GM19324 (cell line): ENCODE measurements at regions not wholly inside any gene's neighbourhood (a gene's known extent, or its start where the extent isn't known, plus 50 kb on each side); places are given as distances from the start of the nearest gene placed in this dataset.
"Not testable (repeated sequence)": the region's sequence is repeated elsewhere in the genome, so short reads cannot be mapped to it uniquely, and the experiment has no call there.

Experiments used
- ATAC-seq: cut with Tn5 transposase; IDR thresholded peaks from one replicate; pipeline ENCODE4 v1.9.1; 2021; ENCODE audit warnings: mild to moderate bottlenecking, moderate library complexity; ENCODE audit not compliant: unreplicated experiment, low FRiP score

DNA sequence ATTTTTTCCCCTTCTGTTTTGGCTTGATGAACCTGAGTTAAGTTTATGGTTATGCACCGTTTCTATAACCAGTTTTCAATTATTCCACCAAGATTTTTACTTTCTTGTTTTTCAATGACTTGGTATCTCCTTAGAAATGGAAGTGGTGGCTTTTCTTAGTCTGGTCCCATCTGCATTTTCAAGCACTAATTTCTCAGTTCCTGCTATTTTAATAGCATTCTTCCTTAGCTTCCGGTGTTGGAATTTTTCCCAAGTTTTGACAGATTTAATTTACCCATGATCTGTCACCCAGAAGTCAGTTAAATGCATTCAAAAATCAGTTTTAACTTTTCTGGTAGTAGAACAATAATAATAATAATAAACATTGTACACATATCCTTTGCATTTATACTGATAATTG is 184.6 kb upstream of the OLFM3 start:
- ATAC-seq: no peak

DNA sequence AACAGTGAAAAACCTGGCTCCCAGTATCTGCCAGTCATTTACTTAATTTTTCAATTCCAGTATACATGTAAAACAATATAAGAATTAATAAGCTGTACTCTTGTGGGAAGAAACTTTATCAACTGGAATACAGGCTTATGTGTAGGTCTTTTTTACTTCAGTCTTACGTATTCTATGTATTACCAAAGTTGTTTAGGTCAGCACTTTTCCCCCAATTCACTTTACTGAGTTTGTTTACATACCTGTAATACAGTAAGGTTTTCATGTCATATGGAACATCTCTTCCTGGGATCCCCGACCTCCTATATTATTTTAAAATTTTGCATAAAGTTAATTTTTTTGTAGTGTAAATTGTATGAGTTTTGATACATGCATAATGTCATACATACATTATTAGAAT is 181.8 kb upstream of the OLFM3 start:
- ATAC-seq: no peak

DNA sequence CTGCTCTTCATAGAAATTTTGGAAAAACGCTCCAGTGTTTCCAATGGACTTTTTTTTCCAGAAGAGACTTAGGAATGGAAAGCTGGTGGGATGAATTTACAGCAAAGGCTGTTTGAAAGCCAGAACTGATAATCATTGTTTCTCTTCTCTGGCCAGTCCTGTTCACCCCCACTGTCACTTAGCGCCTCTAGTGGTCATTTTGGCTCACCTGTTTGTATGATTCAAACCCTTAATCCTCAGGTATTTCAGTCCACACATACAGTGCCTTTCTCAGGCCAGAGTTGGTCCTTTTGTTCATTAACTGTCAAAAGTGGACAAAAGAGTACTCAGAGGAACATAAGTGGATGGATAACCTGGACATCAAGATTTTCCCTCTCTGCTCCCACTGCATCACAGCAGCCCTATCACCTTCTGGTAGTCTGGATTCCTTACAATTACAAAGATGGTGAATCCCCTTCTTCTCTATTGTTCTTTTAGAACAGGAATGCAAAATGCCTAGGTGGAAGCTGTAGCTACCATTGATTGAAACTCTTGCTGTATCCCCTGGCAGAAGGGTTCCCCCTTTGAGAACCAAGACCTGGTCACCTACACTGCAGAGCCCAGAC is 177.6 kb upstream of the OLFM3 start:
- peak; percentile 82 for ATAC-seq

DNA sequence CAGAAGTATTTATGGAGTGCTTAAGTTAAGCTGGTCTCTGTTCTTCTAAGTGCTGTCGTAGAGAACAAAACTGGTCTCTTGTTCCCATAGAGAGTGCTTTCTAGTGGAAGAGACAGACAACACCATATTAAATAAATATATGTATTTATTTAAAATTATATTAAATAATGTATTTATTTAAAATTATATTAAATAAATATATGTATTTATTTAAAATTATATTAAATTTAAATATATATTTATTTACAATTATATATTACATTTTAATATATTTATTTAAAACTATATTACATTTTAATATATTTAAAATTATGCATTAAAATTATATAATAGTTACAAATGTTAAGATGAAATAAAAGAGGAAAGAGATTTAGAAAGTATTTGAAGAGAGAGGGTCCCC is 175.5 kb upstream of the OLFM3 start:
- no peak for ATAC-seq

DNA sequence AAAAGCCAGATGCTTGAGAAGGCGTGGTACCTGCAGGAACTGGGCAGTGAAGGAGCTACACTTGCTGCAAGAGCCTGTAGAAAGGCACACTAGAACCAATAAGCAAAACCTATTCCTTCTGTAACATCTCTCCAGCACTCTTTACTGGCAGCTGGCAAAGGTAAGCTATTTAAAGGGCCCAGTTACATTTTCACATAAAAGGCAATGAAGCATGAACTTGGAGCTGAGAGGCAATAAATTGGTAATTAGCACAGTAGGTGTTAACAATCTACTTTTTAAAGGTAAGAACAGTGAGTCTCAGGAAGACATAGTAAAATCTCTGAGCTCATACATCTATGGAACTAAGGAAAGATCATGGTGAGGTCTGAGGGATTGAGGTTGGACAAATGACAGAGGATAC is 167.1 kb upstream of the OLFM3 start:
- ATAC-seq: no peak

DNA sequence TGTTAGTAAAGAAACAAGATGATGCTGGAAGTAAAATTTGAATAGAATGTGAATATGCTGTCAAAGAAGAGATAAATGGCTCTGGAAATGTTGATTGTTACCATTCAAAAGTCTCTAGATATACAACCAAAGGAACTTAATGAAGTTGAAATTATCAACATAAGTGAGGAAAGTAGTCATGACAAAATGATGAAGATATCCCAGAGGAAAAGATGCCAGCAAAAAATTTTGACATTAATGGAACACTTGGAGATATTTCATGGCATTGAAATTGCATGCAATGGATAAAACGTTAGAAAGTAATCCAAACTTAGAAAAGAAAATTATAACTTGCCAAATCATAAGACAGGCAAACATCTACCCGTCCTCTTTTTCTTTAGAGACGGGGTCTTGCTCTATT is 154.5 kb upstream of the OLFM3 start:
- ATAC-seq: no peak

GRCh38 chr1:102120910-102121309 is 124.2 kb upstream of the OLFM3 start:
- no peak for ATAC-seq

DNA sequence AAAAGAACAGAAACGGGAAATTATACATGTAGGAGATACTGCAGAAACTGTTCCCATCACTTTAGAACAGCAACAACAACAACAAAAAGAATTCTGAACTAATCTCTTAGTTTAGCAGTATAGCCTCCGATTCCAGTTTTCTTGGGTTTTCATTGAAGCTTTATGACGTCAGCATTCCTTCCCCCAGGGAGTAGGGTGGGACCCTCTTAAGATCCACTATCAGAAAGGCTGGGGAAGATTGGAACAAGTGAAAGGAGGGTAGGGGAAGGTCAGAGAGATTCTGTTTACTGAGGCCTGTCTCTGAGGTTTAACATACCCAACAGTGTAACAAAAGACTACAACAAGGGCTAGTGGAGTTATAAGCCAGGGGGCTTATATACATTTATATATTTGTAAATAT is 121.4 kb upstream of the OLFM3 start:
- no peak for ATAC-seq

GRCh38 chr1:102110586-102110985 is 113.9 kb upstream of the OLFM3 start:
- no peak for ATAC-seq

DNA sequence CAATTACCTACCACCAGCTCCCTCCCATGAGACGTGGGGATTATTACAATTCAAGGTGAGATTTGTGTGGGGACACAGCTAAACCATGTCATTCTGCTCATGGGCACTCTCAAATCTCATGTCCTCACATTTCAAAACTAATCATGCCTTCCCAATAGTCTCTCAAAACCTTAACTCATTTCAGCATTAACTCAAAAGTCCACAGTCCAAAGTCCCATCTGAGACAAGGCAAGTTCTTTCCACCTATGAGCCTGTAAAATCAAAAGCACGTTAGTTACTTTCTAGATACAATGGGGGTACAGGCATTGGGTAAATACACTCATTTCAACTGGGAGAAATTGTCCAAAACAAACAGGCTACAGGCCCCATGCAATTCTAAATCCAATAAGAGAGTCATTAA is 112.8 kb upstream of the OLFM3 start:
- ATAC-seq: not testable (repeated sequence)

GRCh38 chr1:102107441-102107840 is 110.7 kb upstream of the OLFM3 start:
- ATAC-seq: no peak

DNA sequence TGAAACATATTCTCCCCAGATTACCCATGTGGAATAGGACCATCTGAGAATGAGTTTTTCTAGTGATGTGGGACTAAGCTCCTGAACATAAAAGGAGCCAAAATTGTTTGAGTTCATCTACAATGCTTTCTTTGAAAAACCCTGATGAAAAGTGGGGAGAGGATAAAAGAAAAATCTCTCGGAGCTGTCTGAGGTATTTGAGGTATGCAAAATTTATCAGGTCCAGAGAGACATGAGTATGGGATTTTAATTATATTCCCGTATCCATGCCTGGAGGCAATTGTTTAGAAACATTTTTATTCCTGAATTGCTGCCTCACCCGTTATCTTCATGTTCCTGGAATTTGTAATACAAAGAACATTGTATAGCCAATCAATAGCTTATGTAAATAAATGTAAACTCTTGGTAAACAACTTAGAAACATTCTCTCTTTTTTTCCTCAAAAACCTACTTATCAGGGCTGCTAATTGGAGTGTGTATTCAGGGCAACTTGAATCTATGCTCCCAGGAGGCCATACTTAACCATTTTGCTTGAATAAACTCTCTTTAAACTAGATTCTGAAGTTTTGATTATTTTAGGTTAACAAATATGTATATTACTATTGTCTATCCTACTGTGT is 109.3 kb upstream of the OLFM3 start:
- no peak for ATAC-seq

DNA sequence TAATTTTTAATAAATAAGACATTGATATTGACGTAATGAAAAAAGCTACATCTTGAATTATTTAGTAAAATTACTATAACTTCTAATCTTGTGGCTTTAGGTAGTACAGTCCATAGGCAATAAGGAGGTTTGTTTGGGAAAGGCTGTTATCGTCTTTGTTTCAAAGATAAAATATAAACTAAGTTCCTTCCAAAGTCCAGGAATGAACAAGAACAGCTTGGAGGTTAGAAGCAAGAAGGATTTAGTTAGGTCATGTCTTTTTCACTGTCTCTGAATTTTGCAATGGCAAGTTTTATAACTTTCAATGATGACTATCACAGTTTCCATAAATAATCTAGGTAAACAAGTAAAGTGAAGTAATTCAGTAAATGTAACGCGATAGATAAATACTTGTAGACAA is 106.9 kb upstream of the OLFM3 start:
- ATAC-seq: no peak

- no peak for ATAC-seq
These were observed 105.6 kb upstream of the OLFM3 start for GRCh38 chr1:102102276-102102780.

GRCh38 chr1:102100666-102101065 is 103.9 kb upstream of the OLFM3 start:
- no peak for ATAC-seq

DNA sequence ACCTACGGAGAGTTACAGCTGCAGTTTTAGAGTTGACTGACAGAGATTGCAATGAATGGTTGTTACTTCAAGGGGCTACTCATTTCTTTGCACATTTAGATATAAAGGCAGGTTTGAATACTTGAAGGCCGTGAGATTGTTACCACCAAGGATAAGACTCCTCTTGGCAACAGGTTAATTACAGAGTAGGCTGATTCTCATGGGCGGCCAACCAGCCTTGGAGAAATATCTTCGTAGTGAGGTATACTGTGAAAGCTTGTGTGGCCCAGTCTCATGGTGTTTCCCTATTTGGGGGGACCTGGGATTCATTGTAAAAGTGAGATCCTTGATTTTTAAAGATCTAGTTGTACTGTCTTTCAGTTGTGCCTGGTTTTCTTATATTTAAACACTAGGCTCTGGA is 103.2 kb upstream of the OLFM3 start:
- ATAC-seq: no peak

DNA sequence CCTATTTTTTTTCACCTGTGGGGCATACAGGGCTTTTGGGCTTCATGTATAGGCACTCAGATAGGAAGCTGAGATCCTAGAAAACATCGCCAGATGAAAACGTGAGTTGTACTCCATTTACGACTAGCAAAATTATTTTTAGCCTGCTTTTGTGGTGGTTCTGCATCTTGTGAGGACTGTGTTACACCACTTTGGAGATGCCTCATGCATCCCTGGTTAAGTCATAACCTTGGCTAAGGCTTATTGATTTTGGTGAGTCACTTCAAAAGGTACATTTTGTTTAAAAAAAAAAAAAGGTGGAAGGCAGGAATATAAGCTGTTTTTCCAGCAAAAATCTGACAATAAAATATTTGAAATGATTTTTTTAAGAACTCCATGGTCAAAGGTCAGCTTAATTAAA is 101.8 kb upstream of the OLFM3 start:
- ATAC-seq: no peak

DNA sequence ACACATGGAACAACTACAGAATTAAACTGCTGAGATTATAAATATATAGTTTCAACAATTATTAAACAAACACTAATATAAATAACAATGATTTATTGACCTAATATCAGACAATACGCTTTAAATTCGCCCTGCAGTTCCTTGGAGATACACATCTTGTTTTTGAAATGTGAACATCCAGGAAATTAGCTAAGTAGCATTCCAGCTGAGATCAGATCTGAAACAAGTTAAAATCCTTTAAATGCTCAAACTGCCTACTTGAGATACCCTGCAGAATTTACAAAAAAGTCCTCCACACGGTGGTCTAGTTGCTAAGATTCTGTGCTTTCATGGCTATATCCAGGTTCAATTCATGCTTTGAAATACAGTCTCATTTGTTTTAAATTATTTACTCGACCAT is 101.4 kb upstream of the OLFM3 start:
- ATAC-seq: no peak

DNA sequence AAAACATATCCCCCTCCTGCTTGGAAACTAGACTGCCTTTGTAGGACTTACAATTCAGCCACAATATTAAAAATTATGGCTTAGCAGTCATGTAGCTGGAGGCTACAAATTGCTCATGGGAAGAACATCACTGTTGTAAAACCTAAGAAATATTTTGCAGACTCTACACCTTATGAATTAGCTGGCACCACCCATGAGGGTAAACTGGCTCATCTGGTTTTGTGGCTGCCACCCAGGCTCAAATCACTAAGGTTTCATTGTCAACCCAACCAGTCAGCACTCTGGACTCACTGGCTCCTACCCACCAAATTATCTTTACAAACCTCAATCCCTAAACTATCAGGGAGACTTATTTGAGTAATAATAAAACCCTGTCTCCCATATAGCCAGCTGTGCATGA is 100.7 kb upstream of the OLFM3 start:
- no peak for ATAC-seq

DNA sequence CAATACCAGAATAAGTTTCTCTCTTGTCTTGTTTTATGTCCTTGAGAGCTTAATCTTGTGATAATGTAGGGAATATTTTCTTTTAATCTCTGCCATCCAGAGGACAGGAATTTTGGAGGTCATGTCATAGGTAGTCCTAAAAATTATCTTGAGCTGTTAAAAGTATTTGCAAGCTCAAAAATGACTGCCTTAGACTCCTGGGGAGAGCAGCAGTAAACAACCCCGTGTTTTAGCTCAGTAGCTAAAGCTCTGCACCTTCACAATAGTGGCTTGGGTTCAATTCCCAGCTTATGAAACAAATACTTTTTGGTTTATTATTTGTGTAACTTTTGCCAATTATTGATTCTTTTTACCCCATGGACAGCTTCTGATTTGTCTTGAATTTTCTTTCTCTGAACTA is 99.4 kb upstream of the OLFM3 start:
- ATAC-seq: no peak

DNA sequence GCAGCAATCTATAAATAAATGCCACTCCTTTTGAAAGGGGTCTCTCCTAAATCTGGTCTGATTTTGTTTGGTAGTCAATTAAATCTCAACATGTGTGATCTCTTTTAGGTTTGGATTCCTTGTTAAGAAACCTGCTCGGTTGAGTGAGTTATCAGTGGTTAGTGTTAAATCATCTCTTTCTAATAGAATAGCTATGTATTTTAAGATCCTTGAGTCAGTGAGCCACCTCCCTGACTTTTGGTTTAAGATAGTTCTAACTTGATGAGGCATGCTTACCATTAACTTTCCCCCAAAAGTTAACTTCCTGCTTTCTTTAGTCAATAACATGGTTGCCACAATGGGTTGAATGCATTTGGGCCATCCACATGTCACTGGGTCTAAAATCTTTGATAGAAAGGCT is 93.1 kb upstream of the OLFM3 start:
- no peak for ATAC-seq

GRCh38 chr1:102085896-102086295 is 89.2 kb upstream of the OLFM3 start:
- no peak for ATAC-seq
